ENCODE measurements at regions not wholly inside any gene's neighbourhood (a gene's known extent, or its start where the extent isn't known, plus 50 kb on each side); places are given as distances from the start of the nearest gene placed in this dataset.

DNA sequence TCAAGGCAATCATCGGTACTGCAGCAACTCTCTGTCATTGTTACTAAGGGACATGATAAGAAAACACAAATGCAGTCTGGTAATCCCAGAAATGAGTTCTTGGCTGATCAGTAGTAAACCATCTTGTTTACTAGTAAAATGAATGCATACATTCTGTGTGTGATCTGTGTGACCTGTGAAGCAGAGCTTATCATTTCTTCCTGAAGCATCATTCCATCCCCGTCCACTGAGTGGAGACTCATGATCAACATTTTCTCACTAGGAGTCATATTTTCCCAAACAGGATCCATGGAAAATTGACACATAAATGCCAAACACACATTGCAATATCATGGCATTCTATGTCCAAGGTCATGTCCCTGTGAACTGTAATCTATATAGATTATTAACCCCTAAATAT, 226.1 kb downstream of the ANKRD50 start:
- Histone ChIP-seq H3K4me3 (no peak overlapping the region), H3K27ac (no peak overlapping the region), H3K36me3 (no peaks in the 10 kb centered on the region), H3K27me3 (ENCODE audit: low read depth) (no peaks in the 10 kb centered on the region), H3K4me1 (no peaks in the 10 kb centered on the region), H3K9me3 (no peaks in the 10 kb centered on the region)
- no peak for DNase-seq
- intact Hi-C loops (cut with DNase I) = no loop called here
- ATAC-seq = no peak
- TF ChIP-seq, protein P1, sequence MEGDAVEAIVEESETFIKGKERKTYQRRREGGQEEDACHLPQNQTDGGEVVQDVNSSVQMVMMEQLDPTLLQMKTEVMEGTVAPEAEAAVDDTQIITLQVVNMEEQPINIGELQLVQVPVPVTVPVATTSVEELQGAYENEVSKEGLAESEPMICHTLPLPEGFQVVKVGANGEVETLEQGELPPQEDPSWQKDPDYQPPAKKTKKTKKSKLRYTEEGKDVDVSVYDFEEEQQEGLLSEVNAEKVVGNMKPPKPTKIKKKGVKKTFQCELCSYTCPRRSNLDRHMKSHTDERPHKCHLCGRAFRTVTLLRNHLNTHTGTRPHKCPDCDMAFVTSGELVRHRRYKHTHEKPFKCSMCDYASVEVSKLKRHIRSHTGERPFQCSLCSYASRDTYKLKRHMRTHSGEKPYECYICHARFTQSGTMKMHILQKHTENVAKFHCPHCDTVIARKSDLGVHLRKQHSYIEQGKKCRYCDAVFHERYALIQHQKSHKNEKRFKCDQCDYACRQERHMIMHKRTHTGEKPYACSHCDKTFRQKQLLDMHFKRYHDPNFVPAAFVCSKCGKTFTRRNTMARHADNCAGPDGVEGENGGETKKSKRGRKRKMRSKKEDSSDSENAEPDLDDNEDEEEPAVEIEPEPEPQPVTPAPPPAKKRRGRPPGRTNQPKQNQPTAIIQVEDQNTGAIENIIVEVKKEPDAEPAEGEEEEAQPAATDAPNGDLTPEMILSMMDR (IDR thresholded peaks at IDR 0.05) = no peak

DNA sequence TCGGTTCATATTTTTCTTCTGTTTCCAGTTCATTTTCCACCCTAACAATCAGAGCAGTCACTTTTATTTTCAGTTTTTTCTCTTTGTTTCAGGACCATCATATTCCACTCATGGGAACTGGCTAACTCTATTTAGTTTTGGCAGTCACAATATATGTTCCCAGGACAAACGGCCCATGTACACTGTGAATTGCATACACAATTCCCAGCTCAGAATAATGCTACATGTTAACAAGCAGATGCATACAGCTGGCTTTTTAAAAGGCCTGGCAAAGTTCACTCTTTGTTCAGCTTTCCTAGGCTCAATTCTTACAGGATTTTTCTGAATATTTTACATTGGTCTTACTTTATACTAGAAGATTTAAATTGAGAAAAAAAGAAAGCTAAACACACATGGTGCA, 224.9 kb downstream of the ANKRD50 start:
- DNase-seq (no peak), ATAC-seq (no peak)

DNA sequence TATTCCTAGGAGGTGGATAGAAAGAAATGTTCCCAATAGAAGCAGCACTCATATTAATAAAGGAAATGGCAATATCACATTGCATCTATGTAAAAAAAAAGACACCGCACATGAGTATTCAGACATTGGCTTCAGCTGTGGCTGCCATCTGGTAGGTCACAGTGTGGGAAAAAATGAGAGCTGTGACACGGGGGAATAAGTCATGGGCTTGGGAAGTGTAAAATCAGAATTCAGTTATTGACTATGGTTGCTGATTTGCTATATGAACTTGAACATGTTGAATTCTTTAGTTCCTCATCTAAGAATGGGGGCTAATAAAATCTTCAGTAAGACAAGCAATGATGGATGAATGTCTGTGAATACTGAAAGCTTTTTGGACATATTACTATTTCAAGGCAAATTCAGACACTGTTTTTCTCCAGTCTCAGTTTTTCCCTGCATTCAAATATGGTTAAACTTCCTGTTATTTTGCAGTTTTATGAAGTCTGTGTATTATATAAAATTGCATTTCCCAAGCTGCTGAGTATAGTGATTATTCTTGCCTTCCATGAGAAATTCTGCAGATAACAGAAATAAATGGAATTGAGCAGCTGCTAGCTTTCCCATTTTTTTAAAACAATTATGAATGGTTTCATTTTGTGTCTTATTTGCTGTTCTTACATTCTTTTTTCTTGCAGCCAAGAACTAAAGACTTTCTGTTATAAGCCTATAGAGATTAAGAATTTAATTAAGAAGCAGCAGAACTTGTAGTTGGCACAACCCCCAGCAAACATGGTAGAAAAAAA, 221.0 kb downstream of the ANKRD50 start:
- TF ChIP-seq, protein P1 (IDR thresholded peaks at IDR 0.05) = no peak
- no peak for ATAC-seq
- Histone ChIP-seq H3K27me3 (ENCODE audit: low read depth) (no peaks in the 10 kb centered on the region), H3K36me3 (no peaks in the 10 kb centered on the region), H3K27ac (no peak overlapping the region), H3K4me1 (no peaks in the 10 kb centered on the region), H3K9me3 (no peaks in the 10 kb centered on the region), H3K4me3 (no peak overlapping the region)
- intact Hi-C loops (cut with DNase I) = no loop called here
- no peak for DNase-seq

More for the DNA sequence above, 224.9 kb downstream of the ANKRD50 start:
- Histone ChIP-seq H3K27ac (no peak overlapping the region), H3K9me3 (no peaks in the 10 kb centered on the region), H3K27me3 (ENCODE audit: low read depth) (no peaks in the 10 kb centered on the region), H3K4me3 (no peak overlapping the region), H3K4me1 (no peaks in the 10 kb centered on the region), H3K36me3 (no peaks in the 10 kb centered on the region)
- TF ChIP-seq, protein P1 (IDR thresholded peaks at IDR 0.05) = no peak
- intact Hi-C loops (cut with DNase I) = no loop called here

DNA sequence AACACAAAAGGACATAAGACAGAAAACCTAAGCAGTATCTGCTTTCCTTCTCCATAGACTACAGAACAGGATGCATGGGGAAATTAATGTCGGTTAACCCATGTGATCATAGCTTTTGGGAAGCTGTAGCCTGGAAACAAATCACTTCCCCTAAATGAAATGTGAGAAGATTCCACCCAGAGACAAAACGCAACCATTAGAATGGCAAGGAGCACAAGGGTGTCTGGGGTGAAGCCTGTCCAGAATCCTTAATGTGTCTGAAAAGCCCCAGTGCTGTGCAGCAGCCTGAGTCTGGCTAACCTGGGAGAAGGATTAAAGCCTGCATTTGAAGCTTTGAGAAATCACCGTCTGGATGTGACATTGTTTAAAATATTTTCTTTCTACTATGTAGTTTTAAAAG, 213.3 kb downstream of the ANKRD50 start:
- Histone ChIP-seq H3K36me3 (no peaks in the 10 kb centered on the region), H3K27me3 (ENCODE audit: low read depth) (no peaks in the 10 kb centered on the region), H3K4me3 (no peak overlapping the region), H3K27ac (no peak overlapping the region), H3K9me3 (no peaks in the 10 kb centered on the region), H3K4me1 (no peaks in the 10 kb centered on the region)
- intact Hi-C loops (cut with DNase I) = no loop called here
- DNase-seq = no peak
- ATAC-seq = no peak
- TF ChIP-seq, protein P1 (IDR thresholded peaks at IDR 0.05) = no peak

DNA sequence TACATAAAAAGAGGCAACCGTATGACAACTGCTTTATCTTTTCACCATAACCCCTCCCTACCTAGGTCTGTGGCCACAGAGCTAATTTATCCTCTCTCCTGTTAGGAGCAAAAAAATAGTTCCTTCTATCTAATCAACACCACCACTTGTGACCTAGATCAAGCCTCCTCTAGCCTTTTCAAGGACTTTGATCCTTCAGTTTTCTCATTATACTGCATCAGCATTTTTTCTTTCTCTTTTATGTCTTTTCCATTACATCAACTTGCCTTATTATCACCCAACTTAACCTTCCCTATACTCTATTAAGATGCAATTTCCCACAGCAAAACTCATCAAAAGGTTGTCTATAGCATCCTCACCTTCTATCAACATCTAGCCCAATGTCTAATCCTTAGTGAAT, 211.0 kb downstream of the ANKRD50 start:
- ATAC-seq (no peak), DNase-seq (no peak)
- intact Hi-C loops (cut with DNase I) = no loop called here
- Histone ChIP-seq H3K36me3 (no peaks in the 10 kb centered on the region), H3K27me3 (ENCODE audit: low read depth) (no peaks in the 10 kb centered on the region), H3K9me3 (no peaks in the 10 kb centered on the region), H3K4me1 (peaks cover 5% of the 10 kb centered on the region), H3K27ac (no peak overlapping the region), H3K4me3 (no peak overlapping the region)
- TF ChIP-seq, protein P1 (IDR thresholded peaks at IDR 0.05) = no peak

Measured in lower lobe of right lung (tissue), 2 donors.